ENCODE measurements at regions not wholly inside any gene's neighbourhood (a gene's known extent, or its start where the extent isn't known, plus 50 kb on each side); places are given as distances from the start of the nearest gene placed in this dataset.

- ChIA-PET CTCF (interaction anchor here (0.6 kb wide), 1 partner anchor 214 kb away, joined by 4 read pairs; no protein-coding TSS in a partner anchor), POLR2A (interaction anchor here (1.9 kb wide), 1 partner anchor 19 kb away, joined by 5 read pairs; no protein-coding TSS in a partner anchor)
- H3K36me3 Mint-ChIP-seq (ENCODE audit: insufficient read depth, unreplicated experiment), result no peaks in the 10 kb centered on the region
- no peak for DNase-seq (ENCODE audit: unreplicated experiment)
- H3K27me3 Mint-ChIP-seq (ENCODE audit: insufficient read depth, unreplicated experiment), result no peaks in the 10 kb centered on the region
- no peak overlapping the region for H3K27ac Mint-ChIP-seq (ENCODE audit: low read depth, unreplicated experiment)
- H3K9me3 Mint-ChIP-seq (ENCODE audit: unreplicated experiment), result no peaks in the 10 kb centered on the region
- TF ChIP-seq, protein P1, sequence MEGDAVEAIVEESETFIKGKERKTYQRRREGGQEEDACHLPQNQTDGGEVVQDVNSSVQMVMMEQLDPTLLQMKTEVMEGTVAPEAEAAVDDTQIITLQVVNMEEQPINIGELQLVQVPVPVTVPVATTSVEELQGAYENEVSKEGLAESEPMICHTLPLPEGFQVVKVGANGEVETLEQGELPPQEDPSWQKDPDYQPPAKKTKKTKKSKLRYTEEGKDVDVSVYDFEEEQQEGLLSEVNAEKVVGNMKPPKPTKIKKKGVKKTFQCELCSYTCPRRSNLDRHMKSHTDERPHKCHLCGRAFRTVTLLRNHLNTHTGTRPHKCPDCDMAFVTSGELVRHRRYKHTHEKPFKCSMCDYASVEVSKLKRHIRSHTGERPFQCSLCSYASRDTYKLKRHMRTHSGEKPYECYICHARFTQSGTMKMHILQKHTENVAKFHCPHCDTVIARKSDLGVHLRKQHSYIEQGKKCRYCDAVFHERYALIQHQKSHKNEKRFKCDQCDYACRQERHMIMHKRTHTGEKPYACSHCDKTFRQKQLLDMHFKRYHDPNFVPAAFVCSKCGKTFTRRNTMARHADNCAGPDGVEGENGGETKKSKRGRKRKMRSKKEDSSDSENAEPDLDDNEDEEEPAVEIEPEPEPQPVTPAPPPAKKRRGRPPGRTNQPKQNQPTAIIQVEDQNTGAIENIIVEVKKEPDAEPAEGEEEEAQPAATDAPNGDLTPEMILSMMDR (IDR thresholded peaks at IDR 0.05; ENCODE audit: unreplicated experiment), result no peak
- peaks cover 6% of the 10 kb centered on the region for H3K4me1 Mint-ChIP-seq (ENCODE audit: insufficient read depth, unreplicated experiment)
- intact Hi-C loops (cut with micrococcal nuclease), result no loop called here
- no TSS peak for BruUV-seq (replicated peaks)
- no peak overlapping the region for H3K4me3 Mint-ChIP-seq (ENCODE audit: unreplicated experiment)
Observed at GRCh38 chr13:99131410-99131809, 69.2 kb upstream of the UBAC2 start.

- intact Hi-C loops (cut with micrococcal nuclease), result no loop called here
- ChIA-PET CTCF (interaction anchor here (0.6 kb wide), 1 partner anchor 43 kb away, joined by 3 read pairs; no protein-coding TSS in a partner anchor), POLR2A (interaction anchor here (1.9 kb wide), 1 partner anchor 18 kb away, joined by 5 read pairs; no protein-coding TSS in a partner anchor)
- Mint-ChIP-seq H3K4me3 (ENCODE audit: unreplicated experiment) (no peak overlapping the region), H3K36me3 (ENCODE audit: insufficient read depth, unreplicated experiment) (no peaks in the 10 kb centered on the region), H3K27me3 (ENCODE audit: insufficient read depth, unreplicated experiment) (no peaks in the 10 kb centered on the region), H3K9me3 (ENCODE audit: unreplicated experiment) (no peaks in the 10 kb centered on the region), H3K4me1 (ENCODE audit: insufficient read depth, unreplicated experiment) (peaks cover 6% of the 10 kb centered on the region), H3K27ac (ENCODE audit: low read depth, unreplicated experiment) (no peak overlapping the region)
- TF ChIP-seq, protein P1 (IDR thresholded peaks at IDR 0.05; ENCODE audit: unreplicated experiment), result no peak
- DNase-seq (ENCODE audit: unreplicated experiment), result no peak
- no TSS peak for BruUV-seq (replicated peaks)
Observed at GRCh38 chr13:99132295-99132835, 68.3 kb upstream of the UBAC2 start.

DNA sequence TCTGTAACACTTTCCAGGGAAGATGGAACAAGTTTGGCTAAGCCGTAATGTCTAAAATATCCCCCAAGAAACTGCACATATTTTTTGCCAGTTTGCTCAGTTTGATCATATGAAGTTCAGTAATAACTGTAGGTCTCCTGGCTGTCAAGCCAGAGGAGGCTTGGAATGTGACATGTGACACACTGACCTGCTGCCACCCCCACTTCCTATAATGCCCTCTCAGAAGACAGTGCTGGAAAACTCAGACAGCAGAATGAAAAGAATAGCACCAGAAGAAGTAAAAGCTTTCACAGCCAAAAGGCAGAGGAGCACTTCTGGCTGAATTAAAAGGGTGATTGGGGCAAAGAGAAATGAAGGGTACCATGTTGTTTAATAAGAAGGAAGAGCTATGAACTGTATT is 67.4 kb upstream of the UBAC2 start:
- TF ChIP-seq, protein P1 (IDR thresholded peaks at IDR 0.05; ENCODE audit: unreplicated experiment), result no peak
- intact Hi-C loops (cut with micrococcal nuclease), result no loop called here
- Mint-ChIP-seq H3K36me3 (ENCODE audit: insufficient read depth, unreplicated experiment) (no peaks in the 10 kb centered on the region), H3K27me3 (ENCODE audit: insufficient read depth, unreplicated experiment) (no peaks in the 10 kb centered on the region), H3K4me1 (ENCODE audit: insufficient read depth, unreplicated experiment) (peaks cover 6% of the 10 kb centered on the region), H3K27ac (ENCODE audit: low read depth, unreplicated experiment) (no peak overlapping the region), H3K4me3 (ENCODE audit: unreplicated experiment) (no peak overlapping the region), H3K9me3 (ENCODE audit: unreplicated experiment) (no peaks in the 10 kb centered on the region)
- ChIA-PET POLR2A (interaction anchor here (0.7 to 1.9 kb wide), 3 partner anchors 8 to 22 kb away, joined by 4 to 5 read pairs (median 5); no protein-coding TSS in a partner anchor), CTCF (interaction anchor here (0.6 to 0.7 kb wide), 2 partner anchors 9 to 36 kb away, joined by 3 read pairs; no protein-coding TSS in a partner anchor)
- no TSS peak for BruUV-seq (replicated peaks)
- DNase-seq (ENCODE audit: unreplicated experiment), result no peak

DNA sequence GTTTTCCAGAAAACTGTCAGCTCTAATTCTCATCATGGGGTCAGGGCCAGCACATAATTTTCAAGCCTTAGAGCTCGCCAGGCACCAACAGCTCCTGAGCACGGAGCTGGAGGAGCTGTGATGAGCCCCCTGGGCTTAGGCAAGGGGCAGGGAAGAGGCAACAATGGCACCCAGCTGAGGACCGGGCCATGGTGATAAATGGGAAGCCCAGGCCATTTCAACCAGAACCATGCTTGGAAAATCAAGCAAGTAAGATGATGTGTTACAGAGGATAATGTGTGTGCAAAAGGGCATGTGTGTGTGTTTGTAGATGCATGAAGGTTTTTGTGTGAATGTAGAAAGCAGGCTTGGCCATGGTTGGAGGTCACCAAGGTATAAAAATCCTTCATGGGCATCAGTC is 66.8 kb upstream of the UBAC2 start:
- H3K27me3 Mint-ChIP-seq (ENCODE audit: insufficient read depth, unreplicated experiment), result no peaks in the 10 kb centered on the region
- no peak overlapping the region for H3K27ac Mint-ChIP-seq (ENCODE audit: low read depth, unreplicated experiment)
- no TSS peak for BruUV-seq (replicated peaks)
- H3K4me3 Mint-ChIP-seq (ENCODE audit: unreplicated experiment), result no peak overlapping the region
- intact Hi-C loops (cut with micrococcal nuclease), result no loop called here
- H3K4me1 Mint-ChIP-seq (ENCODE audit: insufficient read depth, unreplicated experiment), result peaks cover 6% of the 10 kb centered on the region
- TF ChIP-seq, protein P1 (IDR thresholded peaks at IDR 0.05; ENCODE audit: unreplicated experiment), result no peak
- no peak for DNase-seq (ENCODE audit: unreplicated experiment)
- H3K9me3 Mint-ChIP-seq (ENCODE audit: unreplicated experiment), result no peaks in the 10 kb centered on the region
- no peaks in the 10 kb centered on the region for H3K36me3 Mint-ChIP-seq (ENCODE audit: insufficient read depth, unreplicated experiment)
- POLR2A ChIA-PET, result interaction anchor here (1.3 kb wide), 1 partner anchor 9 kb away, joined by 5 read pairs; no protein-coding TSS in a partner anchor
- CTCF ChIA-PET, result interaction anchor here (0.6 kb wide), 1 partner anchor 8 kb away, joined by 3 read pairs; no protein-coding TSS in a partner anchor

Data from MCF 10A (cell line).